Thyroid gland (tissue), 4 donors: ENCODE measurements at regions not wholly inside any gene's neighbourhood (a gene's known extent, or its start where the extent isn't known, plus 50 kb on each side); places are given as distances from the start of the nearest gene placed in this dataset.

ENCODE experiments used
- POLR2A ChIP-seq, 2 donors: fragments of 450-650 bp; IDR thresholded peaks; one replicate each; pipeline ENCODE4 v1.6.1; 2017; ENCODE audit warnings: antibody characterized with exemption in 2 of 2, mild to moderate bottlenecking in 2 of 2, moderate library complexity in 1 of 2
- TF ChIP-seq, protein P1 (sequence below), 6 experiments: fragments of 200-600 bp in 3 of 6; fragments of 450-650 bp in 3 of 6; sonication (generic) in 3 of 6; IDR thresholded peaks; one replicate each; pipeline ENCODE4 v1.5.1; 2016 to 2019; ENCODE audit warnings: antibody characterized with exemption in 6 of 6, mild to moderate bottlenecking in 2 of 6, inconsistent platforms in 1 of 6, moderate library complexity in 1 of 6

DNA sequence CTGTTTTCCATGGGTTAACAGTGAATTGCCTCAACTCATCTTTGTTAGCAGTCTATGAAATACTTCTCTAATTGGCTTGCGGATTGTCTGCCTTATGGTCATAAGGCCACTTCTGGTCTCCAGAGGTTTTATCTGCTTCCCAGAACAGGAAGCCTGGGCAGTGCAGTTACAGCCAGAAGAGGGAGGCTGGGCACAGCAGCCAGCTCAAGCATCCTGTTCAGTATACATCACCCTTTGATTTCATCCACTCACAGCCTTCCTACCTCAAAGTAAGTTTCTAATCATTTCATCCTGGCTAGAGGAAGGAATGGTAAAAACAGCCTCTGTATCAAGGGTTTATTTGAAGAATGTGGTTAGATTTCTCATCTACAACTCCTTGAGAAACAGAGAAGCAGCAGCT is 311.5 kb upstream of the DEPDC1 start:
- TF ChIP-seq, protein P1, sequence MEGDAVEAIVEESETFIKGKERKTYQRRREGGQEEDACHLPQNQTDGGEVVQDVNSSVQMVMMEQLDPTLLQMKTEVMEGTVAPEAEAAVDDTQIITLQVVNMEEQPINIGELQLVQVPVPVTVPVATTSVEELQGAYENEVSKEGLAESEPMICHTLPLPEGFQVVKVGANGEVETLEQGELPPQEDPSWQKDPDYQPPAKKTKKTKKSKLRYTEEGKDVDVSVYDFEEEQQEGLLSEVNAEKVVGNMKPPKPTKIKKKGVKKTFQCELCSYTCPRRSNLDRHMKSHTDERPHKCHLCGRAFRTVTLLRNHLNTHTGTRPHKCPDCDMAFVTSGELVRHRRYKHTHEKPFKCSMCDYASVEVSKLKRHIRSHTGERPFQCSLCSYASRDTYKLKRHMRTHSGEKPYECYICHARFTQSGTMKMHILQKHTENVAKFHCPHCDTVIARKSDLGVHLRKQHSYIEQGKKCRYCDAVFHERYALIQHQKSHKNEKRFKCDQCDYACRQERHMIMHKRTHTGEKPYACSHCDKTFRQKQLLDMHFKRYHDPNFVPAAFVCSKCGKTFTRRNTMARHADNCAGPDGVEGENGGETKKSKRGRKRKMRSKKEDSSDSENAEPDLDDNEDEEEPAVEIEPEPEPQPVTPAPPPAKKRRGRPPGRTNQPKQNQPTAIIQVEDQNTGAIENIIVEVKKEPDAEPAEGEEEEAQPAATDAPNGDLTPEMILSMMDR (IDR thresholded peaks at IDR 0.05) = no peak
- TF ChIP-seq POLR2A (IDR thresholded peaks at IDR 0.05) = no peak
